ENCODE measurements at regions not wholly inside any gene's neighbourhood (a gene's known extent, or its start where the extent isn't known, plus 50 kb on each side); places are given as distances from the start of the nearest gene placed in this dataset.
"Not testable (repeated sequence)": the region's sequence is repeated elsewhere in the genome, so short reads cannot be mapped to it uniquely, and the experiment has no call there.

DNA sequence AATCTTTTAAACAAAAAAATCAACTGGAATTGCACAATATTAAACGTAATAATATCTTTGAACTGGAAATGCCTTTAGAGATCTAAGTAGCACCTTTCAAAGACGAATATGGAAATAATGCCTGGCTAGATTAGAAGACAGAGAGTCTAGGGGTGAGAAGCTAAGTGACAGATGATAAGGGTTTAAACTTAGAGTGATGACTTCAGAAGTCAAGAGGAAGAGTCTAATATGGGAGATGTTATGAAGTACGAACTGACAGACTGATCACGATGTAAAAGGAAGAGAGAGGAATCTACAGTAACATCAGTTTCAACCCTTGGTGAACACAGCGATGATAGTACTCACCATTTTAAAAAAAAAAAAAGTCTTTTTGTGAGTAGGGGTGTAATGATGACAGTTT lies 57.9 kb downstream of the HINT1 start:
- DNase-seq (ENCODE audit: low read depth), result no peak

DNA sequence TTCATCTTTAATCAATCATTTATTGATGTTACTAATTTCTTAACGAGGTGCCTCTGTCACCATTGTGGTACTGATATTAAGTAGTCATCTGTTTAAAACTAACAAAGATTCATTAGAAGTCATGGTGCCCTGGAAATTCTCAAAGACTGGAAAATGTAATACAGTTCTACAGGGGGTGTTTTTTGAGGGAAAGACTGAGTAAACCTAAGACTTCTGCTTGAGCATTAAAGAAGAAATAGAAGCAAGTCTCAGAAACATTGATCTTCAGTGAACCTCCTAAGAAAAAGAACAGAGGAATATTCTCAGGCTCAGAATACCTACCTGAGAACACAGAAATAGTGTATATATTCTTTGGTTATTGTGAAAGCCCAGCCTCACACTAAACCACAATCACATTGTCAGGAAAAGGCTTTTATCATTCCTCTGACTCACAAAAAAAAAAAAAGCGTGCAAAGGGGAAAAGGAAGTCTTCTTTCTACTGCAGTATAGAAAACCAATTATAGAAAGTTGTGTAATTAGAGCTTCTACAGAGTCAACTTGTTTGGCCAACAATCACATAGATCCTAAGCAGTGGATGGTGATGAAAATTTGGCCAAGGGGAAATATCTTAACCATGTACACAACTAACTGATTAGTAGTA lies 60.8 kb downstream of the HINT1 start:
- peak; percentile 58 for DNase-seq (ENCODE audit: low read depth)

DNA sequence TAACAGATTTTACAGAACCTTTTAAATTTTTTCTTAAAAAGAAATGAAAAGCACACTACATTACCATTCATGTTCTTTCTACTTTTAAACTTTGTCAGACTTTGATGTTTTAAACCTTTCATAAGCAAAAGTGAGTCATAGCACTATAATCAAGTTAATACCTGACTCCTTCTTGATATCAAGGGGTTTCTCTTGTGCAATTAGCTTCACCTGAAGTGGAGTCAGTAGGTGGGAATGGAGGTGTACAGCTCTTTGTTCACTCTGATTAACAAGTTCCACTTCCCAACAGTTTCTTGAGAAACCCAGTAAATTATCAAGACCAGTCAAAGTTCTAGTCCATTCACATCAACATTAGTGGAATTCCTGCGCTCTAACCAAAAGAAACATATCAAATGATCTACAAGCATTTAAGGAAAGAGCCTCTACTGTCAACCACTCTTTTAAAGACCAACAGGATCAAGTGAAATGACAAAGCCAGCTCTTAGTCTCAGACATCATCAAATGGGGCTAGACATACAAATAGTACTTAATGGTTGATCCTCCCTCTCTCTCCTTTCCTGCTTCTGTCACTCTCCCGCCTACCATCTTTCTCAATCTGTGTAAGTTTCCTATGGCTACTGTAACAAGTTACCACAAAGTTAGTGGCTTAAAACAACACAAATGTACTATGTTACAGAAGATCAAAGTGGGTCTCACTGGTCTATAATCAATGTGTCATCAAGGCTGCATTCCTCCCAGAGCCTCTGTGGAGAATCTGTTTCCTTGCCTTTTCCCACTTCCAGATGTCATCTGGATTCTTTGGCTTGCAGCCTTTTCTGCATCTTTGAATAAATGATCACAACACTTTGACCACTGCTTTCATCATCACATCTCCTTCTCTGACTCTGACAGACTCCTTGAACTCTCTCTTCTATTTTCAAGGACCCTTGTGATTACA lies 68.0 kb downstream of the HINT1 start:
- DNase-seq (ENCODE audit: low read depth), result no peak

DNA sequence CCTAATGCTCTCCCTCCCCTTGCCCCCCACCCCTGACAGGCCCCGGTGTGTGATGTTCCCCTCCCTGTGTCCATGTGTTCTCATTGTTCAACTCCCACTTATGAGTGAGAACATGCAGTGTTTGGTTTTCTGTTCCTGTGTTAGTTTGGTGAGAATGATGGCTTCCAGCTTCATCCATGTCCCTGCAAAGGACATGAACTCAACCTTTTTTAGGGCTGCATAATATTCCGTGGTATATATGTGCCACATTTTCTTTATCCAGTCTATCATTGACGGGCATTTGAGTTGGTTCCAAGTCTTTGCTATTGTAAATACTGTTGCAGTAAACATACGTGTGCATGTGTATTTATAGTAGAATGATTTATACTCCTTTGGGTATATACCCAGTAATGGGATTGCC lies 69.5 kb downstream of the HINT1 start:
- not testable (repeated sequence) for DNase-seq (ENCODE audit: low read depth)

DNA sequence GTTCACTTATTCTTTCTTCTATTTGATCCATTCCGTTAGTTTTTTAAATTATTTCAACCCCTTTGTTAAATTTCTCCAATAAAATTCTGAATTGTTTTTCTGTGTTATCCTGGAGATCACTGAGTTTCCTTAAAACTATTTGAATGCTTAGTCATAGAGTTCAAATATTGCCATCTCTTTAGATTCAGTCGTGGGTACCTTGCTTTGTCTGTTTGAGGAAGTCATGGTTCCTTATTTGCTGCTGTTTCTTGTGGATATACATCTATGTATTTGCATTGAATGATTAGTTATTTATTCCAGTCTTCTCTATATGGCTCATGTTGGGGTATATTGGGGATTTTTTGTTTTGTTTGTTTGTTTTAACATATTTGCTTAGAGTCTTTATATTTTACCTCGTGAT lies 80.6 kb downstream of the HINT1 start:
- no peak for DNase-seq (ENCODE audit: low read depth)

DNA sequence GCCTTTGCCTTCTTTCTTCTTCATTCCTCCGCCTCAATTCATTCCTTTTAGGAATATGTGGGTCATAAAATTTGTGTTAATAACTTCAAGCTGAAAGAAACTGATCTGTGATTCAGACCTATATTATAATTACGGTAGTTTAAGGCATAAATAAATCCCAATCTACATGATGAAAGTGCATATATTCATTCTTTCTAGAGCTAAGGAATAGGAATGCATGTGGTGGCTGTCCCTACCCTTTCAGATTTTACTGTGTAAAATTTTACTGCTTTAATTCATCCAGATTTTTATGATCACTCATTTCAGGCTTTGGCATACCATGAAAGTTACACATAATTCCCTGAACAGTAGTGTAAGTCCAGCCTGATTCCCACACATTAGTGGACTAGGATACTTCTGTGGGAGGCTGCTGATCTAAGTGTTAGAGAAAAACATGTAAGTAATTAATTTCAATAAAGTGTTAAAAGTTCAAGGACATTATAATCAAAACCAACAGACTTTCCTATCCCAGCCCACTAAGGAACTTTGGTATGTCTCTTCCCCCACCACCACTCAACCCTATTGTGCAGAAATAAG lies 83.1 kb downstream of the HINT1 start:
- no peak for DNase-seq (ENCODE audit: low read depth)

DNA sequence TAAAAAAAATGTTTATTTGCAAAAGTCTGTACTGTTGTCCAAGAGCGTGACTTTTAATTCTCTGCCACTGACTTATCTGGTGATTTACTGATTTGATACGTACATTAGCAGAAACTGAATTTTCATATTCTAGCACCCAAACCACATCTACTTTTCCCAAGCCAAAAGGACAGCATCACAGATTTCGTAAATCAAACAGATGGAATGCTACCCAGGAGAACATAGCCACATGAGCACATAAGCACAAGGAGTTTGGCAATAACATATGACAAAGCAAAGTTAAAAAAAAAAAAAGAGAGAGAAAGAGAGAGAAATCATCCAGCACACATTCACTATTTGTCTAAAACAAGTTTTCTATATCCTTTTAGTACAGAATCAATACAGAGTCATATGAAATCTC lies 83.7 kb downstream of the HINT1 start:
- DNase-seq (ENCODE audit: low read depth), result no peak

DNA sequence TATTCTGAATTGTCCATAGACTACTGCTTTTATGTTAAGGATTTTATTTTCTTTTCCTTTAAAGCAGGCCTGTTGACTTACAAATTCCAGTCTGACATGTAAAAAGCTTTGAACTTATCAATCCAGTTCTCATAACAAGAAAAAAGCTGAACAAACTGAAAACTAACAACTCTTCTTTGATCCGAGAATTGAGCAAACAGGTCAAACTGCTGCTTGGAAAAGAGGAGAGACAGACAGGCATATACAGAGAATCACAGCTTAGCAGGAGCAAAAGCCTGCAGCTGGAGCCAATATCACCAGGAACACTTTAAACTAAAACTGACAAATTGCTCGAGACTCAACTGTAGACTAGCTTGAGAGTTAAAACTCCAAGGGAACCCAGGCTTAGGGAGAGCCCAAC lies 85.8 kb downstream of the HINT1 start:
- DNase-seq (ENCODE audit: low read depth), result no peak

DNA sequence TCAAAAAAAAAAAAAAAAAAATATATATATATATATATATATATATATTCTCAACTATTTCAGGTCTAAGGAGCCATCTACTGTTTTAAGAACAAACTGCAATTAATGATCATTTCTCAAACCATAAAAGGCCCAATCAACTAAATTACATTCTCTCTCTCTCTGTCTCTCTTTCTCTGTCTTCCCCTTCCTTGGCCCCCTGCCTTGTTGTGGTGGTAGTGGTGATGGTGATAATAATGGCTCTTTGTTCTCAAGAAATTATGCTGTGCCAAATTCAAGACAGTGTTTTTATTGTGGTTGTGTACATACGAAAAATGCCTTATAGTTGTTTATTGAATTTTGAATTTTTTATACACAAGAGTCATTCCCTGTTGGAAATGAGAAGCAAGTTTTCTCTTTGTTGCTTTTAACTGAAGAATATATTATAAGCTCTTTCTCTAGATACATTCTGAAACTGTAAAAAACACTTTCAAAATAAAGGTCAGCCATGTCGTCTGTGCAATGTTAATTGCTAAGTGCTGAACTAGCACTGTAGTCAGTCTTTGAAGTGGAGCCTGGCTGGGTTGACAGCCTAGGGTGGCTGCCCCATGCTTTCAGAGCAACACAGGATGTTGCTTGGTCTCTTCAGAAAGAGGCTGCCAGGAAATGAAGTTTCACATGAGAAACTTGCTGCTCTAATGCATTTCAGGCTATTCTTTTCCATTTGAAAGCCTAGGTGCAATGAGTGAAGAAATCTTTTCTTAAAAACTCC lies 96.0 kb downstream of the HINT1 start:
- DNase-seq (ENCODE audit: low read depth), result peak; percentile 18

DNA sequence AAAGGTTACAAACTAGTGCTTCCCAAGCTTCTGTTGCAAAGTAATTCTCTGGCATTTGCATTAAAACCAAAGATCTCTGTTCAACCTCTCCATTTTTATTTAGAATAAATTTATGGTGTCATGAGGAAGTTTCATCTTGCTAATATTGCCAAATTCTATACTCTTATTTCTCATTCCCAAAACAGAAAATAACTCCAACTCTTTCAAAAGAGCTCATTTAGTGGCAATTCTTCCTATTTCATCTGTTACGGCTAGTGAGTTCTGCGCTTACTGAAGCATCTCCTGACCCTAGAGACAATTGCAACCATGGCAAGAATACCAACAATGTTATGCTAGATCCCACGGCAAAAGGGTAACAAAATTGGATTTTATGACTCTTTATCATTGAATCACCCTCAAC lies 97.0 kb downstream of the HINT1 start:
- DNase-seq (ENCODE audit: low read depth), result no peak

DNA sequence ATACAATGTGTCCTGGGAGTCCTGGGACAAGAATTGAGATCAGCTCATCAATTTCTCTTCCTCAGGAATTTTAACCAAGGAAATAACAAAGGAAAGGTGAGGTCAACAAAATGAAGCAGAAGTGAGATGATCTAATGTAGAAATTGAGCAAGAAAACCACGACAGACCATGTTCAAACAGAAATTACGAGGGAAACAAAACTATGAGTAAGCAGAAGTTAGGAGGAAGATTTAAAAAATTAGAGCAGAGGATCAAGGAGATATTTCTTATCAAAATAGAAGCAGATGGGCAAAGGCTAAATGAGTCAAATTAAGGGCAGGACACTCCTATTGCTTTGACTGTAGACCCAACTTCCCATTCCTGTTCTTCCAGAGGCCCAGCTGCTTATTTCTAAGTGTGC lies 97.4 kb downstream of the HINT1 start:
- DNase-seq (ENCODE audit: low read depth), result no peak

DNA sequence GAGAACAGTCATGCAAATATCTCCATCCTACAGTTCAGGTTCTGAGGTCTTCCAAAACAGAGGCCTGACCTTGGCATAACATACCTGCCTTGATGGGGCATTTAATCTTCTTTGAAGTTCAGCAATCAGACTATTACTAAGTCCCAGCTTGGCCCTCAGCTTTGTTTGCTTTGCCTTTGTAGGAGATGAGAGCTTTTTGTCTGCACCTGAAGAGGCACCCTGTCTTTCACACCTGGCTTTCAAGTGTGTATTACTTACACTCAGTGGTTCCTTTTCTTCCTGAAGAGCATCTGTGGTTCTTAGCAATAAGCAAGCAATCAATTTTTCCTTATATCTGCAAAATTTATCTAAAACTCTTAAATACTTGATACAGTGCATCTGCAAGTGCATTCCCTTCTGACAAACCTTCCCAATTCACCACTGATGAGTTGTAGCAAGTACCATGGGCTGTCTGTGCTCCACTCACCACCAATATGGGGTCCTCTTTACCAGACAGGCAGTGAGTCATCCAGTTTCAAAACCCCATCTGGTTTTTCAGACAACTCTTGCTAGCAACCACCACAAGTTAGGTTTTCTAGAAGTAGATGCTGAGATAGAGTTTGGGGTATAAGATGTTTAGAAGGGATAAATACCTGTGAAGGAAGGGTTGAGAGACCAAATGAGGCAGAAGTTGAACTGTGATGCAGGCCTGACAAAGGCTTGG lies 100.2 kb downstream of the HINT1 start:
- no peak for DNase-seq (ENCODE audit: low read depth)

DNA sequence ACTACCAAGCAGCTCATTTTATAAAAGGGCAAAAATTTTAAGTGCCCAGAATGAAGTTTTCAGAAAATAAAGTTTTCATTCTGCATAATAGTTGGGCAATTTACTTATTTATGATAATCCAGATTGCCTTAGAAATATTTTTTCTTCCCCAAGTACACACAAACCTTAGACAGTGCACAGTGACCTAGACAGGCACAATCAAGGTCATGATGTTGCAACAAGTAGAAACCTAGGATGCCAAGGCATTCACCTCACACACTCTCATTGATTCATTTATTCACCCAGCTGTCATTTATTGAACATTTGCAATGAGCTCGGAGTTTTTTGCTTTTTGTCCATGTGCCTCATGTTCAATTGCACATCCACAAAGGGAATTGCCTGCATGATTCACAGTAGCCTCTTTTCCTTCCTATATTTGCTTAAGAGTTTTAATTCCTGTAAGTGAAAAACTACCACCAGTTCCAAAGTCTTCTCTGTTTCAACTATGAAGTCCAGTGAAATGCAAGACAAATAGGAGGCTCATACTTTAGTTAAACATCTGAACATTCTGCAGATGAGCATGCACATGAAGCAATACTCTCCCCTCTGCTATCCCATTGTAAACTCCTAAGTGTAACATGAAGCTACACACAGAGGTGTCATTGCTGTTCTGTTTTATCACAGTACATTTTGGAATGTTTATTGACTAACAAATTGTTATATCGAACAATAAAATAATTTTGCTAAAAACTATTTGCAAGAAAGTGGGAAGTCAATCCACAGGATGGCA lies 122.9 kb downstream of the HINT1 start:
- no peak for DNase-seq (ENCODE audit: low read depth)

DNA sequence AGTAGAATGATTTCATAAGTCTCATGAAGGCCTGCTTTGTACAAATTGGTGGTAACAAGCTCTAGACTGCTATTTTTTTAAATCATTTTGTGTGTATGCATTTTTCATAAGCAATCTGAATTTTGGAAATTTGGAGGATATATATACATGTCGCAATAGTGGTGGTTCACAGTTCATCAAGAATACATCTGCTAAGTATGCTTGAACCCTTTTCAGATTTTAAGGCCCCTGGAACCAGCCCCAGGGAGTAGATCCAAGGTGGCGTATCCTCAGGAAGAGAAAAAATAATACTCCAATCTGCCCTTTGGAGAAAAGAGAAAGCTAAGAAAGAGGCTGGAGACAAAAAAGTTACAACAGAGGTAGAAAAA lies 141.6 kb downstream of the HINT1 start:
- no peak for DNase-seq (ENCODE audit: low read depth)

DNA sequence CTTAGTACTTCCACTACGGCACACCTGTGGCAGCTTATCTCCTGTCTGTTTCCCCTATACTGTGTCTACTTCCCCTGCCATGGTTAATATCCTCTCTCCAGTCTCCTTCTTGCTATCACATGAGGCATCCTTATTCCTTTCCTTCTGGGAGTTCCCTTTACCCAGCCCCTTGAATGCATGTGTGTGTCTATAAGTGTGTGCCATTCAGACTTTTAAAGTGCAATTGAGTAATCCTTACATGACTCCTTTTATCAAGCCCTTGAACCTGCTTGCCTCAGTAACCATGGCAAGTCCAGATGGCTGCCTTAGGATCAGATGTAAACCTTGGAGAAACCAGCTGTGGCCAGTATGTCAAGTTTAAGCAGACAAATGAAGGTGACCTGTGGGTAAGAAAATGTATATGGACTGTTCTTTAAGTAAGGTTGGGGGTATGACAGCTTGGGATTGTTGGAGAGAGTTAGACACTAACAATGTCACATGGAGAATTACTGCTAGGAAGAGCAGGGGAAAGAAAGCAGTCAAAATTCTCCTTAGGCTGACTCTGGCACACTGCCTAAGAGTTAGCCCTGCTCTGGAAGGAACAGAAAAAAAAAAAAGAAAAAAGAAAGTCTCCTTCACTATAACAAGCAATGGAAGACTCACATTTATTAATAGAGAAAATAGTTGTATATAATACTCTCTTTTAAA lies 142.1 kb downstream of the HINT1 start:
- DNase-seq (ENCODE audit: low read depth), result no peak

DNA sequence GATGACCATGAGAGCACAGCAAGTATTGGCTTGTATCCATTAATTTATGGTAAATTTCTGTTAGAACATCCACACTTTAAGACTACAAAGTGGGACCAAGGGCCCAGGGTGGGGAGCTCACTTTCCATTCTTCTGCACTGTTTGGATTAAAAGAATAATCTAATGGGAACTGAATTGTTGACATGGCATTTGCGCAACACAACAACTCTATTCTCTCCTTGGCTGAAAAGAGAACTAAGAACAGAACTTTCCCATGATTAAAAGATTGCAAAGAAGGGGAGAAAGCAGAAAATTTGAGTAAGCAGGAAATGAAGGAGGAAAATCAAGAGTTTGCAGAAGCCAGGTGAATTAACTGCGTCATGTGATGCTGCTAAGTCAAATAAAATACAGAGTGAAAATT lies 143.4 kb downstream of the HINT1 start:
- DNase-seq (ENCODE audit: low read depth), result no peak

DNA sequence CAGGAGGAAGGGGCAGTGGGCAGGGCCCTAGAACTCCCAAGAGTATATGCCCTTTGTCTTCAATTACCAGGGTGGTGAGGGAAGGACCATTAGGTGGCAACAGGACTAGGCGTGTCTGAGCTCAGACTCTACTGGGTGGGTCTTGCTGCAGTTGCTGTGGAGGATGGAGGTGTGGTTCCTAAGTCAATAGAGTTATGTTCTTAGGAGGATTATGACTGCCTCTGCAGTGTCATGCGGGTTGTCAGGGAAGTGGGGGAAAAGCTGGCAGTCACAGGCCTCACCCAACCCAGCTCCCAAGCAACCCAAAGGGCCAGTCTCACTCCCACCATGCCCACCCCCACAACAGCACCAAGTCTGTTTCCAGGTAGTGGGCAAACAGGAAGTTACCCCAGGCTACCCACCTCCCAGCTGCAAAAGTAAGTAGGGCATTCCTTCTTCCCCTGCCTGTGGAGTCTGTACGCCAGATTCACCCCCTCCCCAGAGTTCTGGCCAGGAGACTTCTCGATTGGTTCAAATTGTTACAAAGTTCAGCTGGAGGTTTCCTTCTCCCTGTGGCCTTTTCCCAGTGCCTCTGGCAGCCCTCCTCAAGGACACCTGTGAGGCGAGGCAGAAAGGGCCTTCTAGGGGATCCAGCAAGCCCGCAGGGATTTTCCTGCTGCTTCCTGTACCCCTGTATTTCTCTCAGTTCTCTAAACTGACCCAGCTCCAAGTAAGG lies 145.3 kb downstream of the HINT1 start:
- DNase-seq (ENCODE audit: low read depth), result no peak

DNA sequence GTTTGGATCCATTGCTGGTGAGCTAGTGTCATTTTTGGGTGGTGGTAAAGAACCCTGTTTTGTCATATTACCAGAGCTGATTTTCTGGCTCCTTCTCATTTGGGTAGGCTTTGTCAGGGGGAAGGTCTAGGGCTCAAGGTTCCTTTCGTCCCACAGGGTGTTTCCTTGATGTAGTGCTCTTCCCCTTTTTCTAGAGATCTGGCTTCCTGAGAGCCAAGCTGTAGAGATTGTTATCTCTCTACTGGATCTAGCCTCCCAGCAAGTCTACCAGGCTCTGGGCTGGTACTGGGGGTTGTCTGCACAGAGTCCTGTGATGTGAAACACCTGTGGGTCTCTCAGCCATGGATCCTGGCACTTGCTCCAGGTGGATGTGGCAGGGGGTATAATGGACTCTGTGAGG lies 145.9 kb downstream of the HINT1 start:
- no peak for DNase-seq (ENCODE audit: low read depth)

DNA sequence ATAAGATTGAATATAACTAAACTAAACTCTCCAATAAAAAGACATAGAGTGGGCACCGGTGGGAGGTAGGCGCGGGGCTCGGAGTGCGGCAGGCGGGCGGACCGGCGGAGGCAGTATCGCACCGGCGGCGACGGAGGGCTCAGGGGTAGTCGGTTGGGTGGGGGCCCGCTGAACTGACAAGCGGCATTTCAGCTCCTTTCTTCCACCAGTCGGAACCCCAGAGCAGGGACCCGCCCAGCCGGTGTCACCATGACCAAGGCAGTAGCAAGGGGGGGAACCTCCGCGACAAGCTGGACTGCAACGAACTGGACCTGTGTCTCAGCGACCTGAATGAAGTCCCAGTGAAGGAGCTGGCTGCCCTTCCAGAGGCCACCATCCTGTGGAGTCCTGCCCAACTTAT lies 156.7 kb downstream of the HINT1 start:
- no peak for DNase-seq (ENCODE audit: low read depth)

All from HT1080 (cell line).